ENCODE measurements at regions not wholly inside any gene's neighbourhood (a gene's known extent, or its start where the extent isn't known, plus 50 kb on each side); places are given as distances from the start of the nearest gene placed in this dataset.

DNA sequence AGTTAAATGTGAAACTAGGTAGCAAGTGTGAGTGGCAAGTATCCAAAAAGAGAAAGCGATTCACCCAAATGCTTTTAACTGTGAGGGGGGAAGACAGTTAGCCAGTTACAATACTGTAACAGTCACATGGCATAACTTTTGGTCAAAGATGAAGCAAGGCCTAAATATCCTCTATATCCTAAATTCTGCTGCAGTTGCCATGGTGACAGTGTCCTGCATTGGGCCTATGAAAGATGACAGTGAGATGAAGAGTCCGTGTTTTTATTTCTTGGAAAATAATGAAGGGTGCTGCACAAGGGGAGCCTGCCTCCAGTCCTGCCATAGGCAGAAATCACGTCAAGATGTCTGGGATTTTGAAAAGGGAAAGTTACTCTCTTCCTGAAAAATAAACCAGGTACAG lies 534.6 kb downstream of the NTRK2 start:
- TF ChIP-seq, protein P1, sequence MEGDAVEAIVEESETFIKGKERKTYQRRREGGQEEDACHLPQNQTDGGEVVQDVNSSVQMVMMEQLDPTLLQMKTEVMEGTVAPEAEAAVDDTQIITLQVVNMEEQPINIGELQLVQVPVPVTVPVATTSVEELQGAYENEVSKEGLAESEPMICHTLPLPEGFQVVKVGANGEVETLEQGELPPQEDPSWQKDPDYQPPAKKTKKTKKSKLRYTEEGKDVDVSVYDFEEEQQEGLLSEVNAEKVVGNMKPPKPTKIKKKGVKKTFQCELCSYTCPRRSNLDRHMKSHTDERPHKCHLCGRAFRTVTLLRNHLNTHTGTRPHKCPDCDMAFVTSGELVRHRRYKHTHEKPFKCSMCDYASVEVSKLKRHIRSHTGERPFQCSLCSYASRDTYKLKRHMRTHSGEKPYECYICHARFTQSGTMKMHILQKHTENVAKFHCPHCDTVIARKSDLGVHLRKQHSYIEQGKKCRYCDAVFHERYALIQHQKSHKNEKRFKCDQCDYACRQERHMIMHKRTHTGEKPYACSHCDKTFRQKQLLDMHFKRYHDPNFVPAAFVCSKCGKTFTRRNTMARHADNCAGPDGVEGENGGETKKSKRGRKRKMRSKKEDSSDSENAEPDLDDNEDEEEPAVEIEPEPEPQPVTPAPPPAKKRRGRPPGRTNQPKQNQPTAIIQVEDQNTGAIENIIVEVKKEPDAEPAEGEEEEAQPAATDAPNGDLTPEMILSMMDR (IDR thresholded peaks at IDR 0.05; ENCODE audit: insufficient read depth, low read length) = no peak
- TF ChIP-seq POLR2AphosphoS5 (IDR thresholded peaks at IDR 0.05; ENCODE audit: low read depth) = no peak

All from HL-60 (cell line).